ENCODE measurements at regions not wholly inside any gene's neighbourhood (a gene's known extent, or its start where the extent isn't known, plus 50 kb on each side); places are given as distances from the start of the nearest gene placed in this dataset.

DNA sequence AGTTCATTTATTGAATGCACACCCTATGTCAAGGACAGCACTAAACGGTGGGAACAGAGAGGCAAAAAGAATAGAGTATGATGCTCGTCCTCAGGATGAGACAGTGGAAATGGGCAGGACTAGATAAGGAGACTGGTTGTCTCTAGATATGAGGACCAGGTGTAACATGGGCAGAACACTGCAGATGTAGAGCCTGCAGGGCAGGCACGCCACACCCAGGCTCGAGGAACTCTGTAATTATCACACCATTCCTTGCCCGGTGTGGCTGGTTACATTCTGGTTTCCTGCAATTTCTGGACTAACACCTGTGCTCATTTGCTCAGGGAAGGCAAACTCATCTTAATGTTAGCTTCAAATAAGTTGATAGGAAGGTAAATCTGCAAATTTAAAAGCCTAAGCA lies 334.4 kb downstream of the DHX15 start:
- Mint-ChIP-seq H3K9me3 (peaks cover 0 to 7% (median 0%) of the 10 kb centered on the region in 6 donors), H3K27ac (no peak overlapping the region), H3K4me1 (no peaks in the 10 kb centered on the region), H3K36me3 (no peaks in the 10 kb centered on the region), H3K27me3 (ENCODE audit: low read depth in 3 of 3) (peaks cover 0 to 2% (median 2%) of the 10 kb centered on the region in 3 donors), H3K4me3 (no peak overlapping the region)
- DNase-seq = no peak

DNA sequence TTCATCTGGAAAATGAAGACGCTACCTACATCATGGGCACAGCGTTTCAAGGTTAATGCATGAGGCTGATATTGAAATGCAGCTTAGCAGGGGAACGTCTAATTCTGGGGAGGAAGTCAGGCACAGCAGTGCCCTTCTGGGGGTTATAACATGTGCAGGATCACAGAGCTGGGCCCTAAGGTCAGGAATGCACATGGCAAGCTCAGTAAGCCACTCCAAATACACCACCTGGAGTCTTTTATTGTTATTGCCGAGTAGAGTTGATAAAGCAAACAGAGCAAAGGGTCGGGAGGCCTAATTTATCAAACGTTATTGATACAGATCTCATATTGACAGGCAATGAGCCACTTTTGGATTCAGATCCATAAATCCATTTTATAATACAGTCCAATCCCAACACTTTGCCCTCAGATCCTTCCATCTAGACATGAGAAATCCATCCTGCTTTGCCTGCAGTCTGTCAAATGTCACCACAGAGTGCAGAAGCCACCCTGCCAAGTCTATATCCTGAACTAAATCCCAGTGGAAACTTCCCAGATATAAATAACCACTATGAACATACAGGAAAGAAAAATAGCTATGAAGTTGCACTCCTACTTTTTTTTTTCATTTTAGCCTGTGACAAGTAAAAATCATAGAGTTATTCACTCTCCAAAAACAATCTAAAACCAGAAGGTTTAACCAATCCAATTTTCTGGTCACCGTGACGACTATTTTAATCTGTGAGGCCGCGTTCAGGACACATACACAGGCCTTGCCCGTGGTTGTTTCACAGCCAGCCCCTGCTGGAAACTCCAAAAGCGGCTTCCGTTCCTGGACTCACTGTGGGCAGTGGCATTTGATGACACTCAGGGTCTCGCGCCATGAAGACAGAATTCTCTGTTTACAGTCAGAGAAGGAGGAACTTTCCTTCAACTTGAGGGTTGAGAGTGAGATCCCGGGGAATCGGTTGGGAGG lies 335.4 kb downstream of the DHX15 start:
- H3K36me3 Mint-ChIP-seq = no peaks in the 10 kb centered on the region
- no peak overlapping the region for H3K4me3 Mint-ChIP-seq
- peaks cover 0 to 2% (median 2%) of the 10 kb centered on the region in 3 donors for H3K27me3 Mint-ChIP-seq (ENCODE audit: low read depth in 3 of 3)
- H3K9me3 Mint-ChIP-seq = peaks cover 0 to 4% (median 0%) of the 10 kb centered on the region in 6 donors
- H3K4me1 Mint-ChIP-seq = no peaks in the 10 kb centered on the region
- H3K27ac Mint-ChIP-seq = no peak overlapping the region
- DNase-seq = no peak

- H3K9me3 Mint-ChIP-seq = peaks cover 0 to 5% (median under 1%) of the 10 kb centered on the region in 6 donors
Measured at GRCh38 chr4:24245491-24245820, 338.9 kb downstream of the DHX15 start.

DNA sequence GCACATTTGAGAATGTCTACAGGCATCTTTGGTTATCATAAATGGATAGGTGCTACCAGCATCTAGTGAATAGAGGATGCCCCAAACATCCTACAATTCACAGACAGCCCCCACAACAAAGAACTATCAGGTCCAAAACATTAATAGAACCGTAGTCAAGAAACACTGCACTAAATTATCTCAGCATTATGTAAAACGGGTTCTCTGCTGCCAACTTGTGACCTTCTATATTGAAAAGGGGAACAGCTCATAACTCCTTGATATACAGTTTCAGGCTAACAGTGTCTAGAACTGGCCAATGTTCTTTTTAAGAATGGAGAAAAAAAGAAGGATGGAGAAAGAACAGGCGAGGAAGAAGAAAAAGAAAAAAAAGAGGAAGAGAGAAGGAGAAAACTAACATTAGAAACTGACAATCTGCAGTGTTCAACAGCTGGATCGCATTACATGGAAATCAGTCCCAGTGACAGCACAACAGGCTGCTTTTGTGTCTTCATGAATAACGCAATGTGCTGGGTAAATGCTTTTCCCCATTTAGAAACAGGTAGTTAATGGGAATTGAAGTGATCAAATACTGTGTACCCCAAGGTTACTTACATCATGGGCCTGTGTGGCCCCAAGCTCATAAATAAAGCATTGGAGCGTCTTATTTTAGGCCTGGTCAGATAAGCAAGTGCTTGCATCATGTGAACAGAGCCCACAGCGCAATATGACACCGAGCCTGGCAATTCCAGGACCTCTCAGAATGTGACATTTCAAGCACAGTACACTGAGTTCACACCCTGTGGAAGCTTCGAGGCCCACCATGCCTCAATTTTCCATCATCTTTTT lies 339.5 kb downstream of the DHX15 start:
- Mint-ChIP-seq H3K9me3 (peaks cover 0 to 5% (median under 1%) of the 10 kb centered on the region in 6 donors), H3K4me3 (no peak overlapping the region), H3K27ac (no peak overlapping the region), H3K4me1 (no peaks in the 10 kb centered on the region), H3K27me3 (ENCODE audit: low read depth in 3 of 3) (peaks cover 0 to 2% (median 0%) of the 10 kb centered on the region in 3 donors), H3K36me3 (no peaks in the 10 kb centered on the region)
- no peak for DNase-seq

More at GRCh38 chr4:24245491-24245820, 338.9 kb downstream of the DHX15 start:
- Mint-ChIP-seq H3K27me3 (ENCODE audit: low read depth in 3 of 3) (peaks cover 0 to 2% (median 0%) of the 10 kb centered on the region in 3 donors), H3K36me3 (no peaks in the 10 kb centered on the region), H3K4me1 (no peaks in the 10 kb centered on the region), H3K27ac (no peak overlapping the region), H3K4me3 (no peak overlapping the region)
- no peak for DNase-seq

- H3K4me1 Mint-ChIP-seq = no peaks in the 10 kb centered on the region
- no peak overlapping the region for H3K27ac Mint-ChIP-seq
- H3K36me3 Mint-ChIP-seq = no peaks in the 10 kb centered on the region
- DNase-seq = no peak
- H3K4me3 Mint-ChIP-seq = no peak overlapping the region
- peaks cover 0 to 2% (median 0%) of the 10 kb centered on the region in 3 donors for H3K27me3 Mint-ChIP-seq (ENCODE audit: low read depth in 3 of 3)
- peaks cover 0 to 5% (median under 1%) of the 10 kb centered on the region in 6 donors for H3K9me3 Mint-ChIP-seq
Measured at GRCh38 chr4:24243641-24244040, 340.7 kb downstream of the DHX15 start.

- H3K4me1 Mint-ChIP-seq = no peaks in the 10 kb centered on the region
- H3K36me3 Mint-ChIP-seq = no peaks in the 10 kb centered on the region
- H3K9me3 Mint-ChIP-seq = peaks cover 0 to 7% (median under 1%) of the 10 kb centered on the region in 6 donors
- no peak overlapping the region for H3K4me3 Mint-ChIP-seq
- peaks cover 0 to 2% (median 0%) of the 10 kb centered on the region in 3 donors for H3K27me3 Mint-ChIP-seq (ENCODE audit: low read depth in 3 of 3)
- H3K27ac Mint-ChIP-seq = no peak overlapping the region
- no peak for DNase-seq
Measured at GRCh38 chr4:24241511-24241910, 342.8 kb downstream of the DHX15 start.

DNA sequence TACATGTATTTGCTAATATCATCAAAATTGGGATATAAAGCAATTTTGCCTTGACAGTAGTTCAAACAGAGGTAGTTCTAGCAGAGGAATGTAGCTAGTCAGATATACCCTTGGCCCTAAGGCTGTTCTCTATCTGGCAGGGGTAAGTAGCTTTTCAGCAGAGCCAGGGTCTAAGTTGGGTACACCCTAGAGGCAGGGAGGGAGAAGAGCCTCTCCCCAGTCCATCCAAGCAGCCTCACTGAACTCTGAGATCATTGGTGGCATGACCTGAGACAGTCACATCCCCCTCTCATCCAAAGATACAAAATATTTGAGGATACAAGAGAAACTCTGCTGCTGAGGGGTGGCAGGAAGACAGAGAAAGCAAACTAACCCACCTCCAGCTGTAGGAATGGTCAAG lies 343.7 kb downstream of the DHX15 start:
- Mint-ChIP-seq H3K27ac (no peak overlapping the region), H3K27me3 (ENCODE audit: low read depth in 3 of 3) (peaks cover 0 to 2% (median 0%) of the 10 kb centered on the region in 3 donors), H3K4me1 (no peaks in the 10 kb centered on the region), H3K9me3 (peaks cover 0 to 7% (median under 1%) of the 10 kb centered on the region in 6 donors), H3K36me3 (no peaks in the 10 kb centered on the region), H3K4me3 (no peak overlapping the region)
- DNase-seq = no peak

- Mint-ChIP-seq H3K27me3 (ENCODE audit: low read depth in 3 of 3) (peaks cover 0 to 3% (median 2%) of the 10 kb centered on the region in 3 donors), H3K9me3 (peaks cover 0 to 6% (median under 1%) of the 10 kb centered on the region in 6 donors), H3K4me1 (no peaks in the 10 kb centered on the region), H3K27ac (no peak overlapping the region), H3K4me3 (no peak overlapping the region), H3K36me3 (no peaks in the 10 kb centered on the region)
- no peak for DNase-seq
Measured at GRCh38 chr4:24237709-24238108, 346.6 kb downstream of the DHX15 start.

DNA sequence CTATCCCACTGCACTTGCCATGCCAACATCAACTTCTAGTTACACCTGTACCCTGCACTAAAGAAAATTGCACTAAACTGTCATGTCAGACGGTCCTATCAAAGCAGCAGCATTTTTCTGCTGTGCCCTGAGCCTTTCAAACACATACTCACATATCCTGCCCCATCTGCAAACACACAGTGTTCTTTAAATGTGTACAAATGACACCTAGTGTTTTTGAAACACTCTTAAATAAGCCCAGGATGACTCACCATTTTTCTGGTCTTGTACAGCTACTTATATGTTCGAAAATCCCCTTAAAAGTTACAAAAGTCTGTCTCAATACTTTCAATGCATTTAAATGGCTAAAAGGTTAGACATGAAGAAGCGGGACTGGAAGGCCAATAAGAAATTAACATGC lies 346.7 kb upstream of the PPARGC1A start:
- DNase-seq = no peak
- peaks cover 0 to 4% (median 0%) of the 10 kb centered on the region in 6 donors for H3K9me3 Mint-ChIP-seq
- no peak overlapping the region for H3K27ac Mint-ChIP-seq
- H3K4me3 Mint-ChIP-seq = no peak overlapping the region
- peaks cover 0 to 3% (median 2%) of the 10 kb centered on the region in 3 donors for H3K27me3 Mint-ChIP-seq (ENCODE audit: low read depth in 3 of 3)
- H3K36me3 Mint-ChIP-seq = no peaks in the 10 kb centered on the region
- H3K4me1 Mint-ChIP-seq = no peaks in the 10 kb centered on the region

DNA sequence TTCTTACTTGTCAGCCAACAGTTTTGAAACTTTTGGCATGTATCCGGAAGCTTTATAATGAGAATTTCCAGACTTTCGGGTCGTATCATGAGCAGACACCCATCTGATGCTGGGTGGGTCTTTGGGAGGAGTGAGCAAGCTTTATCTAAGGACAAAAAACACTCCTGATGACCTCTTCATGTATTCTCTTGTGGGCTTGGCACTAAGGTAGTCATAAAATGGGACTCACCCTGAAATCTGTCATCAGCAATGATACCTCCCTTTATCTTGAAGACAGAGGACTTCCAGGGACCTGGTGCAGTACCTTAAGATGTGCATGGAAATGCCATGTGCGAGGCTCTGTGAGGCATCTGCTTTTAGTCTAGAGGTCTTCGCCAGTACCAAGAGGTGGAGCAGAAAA lies 346.3 kb upstream of the PPARGC1A start:
- H3K9me3 Mint-ChIP-seq = peaks cover 0 to 4% (median 0%) of the 10 kb centered on the region in 6 donors
- no peaks in the 10 kb centered on the region for H3K4me1 Mint-ChIP-seq
- H3K4me3 Mint-ChIP-seq = no peak overlapping the region
- no peak for DNase-seq
- H3K27me3 Mint-ChIP-seq (ENCODE audit: low read depth in 3 of 3) = peaks cover 0 to 3% (median 2%) of the 10 kb centered on the region in 3 donors
- H3K27ac Mint-ChIP-seq = no peak overlapping the region
- no peaks in the 10 kb centered on the region for H3K36me3 Mint-ChIP-seq

GRCh38 chr4:24235618-24236017 lies 345.8 kb upstream of the PPARGC1A start:
- no peaks in the 10 kb centered on the region for H3K4me1 Mint-ChIP-seq
- no peak for DNase-seq
- no peaks in the 10 kb centered on the region for H3K36me3 Mint-ChIP-seq
- H3K4me3 Mint-ChIP-seq = no peak overlapping the region
- no peak overlapping the region for H3K27ac Mint-ChIP-seq
- H3K27me3 Mint-ChIP-seq (ENCODE audit: low read depth in 3 of 3) = peaks cover 0 to 3% (median 1%) of the 10 kb centered on the region in 3 donors
- peaks cover 0 to 5% (median under 1%) of the 10 kb centered on the region in 6 donors for H3K9me3 Mint-ChIP-seq

DNA sequence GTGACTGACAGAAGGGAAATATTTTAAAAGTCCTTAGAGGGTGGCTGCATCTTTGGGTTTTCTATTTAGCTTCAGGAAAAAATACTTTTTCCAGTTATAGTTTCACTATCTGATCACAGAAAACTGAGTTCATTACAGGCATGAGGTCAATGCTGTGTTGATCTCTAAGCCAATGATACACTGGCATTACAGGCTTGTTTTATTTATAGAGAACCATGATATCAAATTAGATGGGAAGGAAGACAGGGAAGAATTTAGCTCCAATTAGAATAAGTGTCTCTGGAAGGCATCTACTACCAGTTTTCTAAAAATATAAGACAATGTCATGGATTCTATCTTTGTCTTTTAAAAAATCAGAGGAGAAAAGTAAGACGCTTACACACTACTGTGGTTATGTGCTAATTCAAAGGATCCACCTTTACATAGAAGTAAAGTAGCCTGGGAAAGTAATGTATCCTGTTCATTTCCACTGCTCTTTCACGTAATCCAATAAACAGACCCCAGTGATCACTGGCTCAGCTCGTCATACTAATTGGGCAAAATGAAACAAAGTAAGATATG lies 344.5 kb upstream of the PPARGC1A start:
- no peak for DNase-seq
- Mint-ChIP-seq H3K9me3 (peaks cover 0 to 15% (median 3%) of the 10 kb centered on the region in 6 donors), H3K4me3 (no peak overlapping the region), H3K27ac (no peak overlapping the region), H3K36me3 (no peaks in the 10 kb centered on the region), H3K27me3 (ENCODE audit: low read depth in 3 of 3) (peaks cover 0 to 3% (median 0%) of the 10 kb centered on the region in 3 donors), H3K4me1 (no peaks in the 10 kb centered on the region)

- Mint-ChIP-seq H3K4me1 (no peaks in the 10 kb centered on the region), H3K9me3 (peaks cover 3 to 21% (median 5%) of the 10 kb centered on the region in 6 donors), H3K27ac (no peak overlapping the region), H3K4me3 (no peak overlapping the region), H3K27me3 (ENCODE audit: low read depth in 3 of 3) (peaks cover 0 to 3% (median 0%) of the 10 kb centered on the region in 3 donors), H3K36me3 (no peaks in the 10 kb centered on the region)
- DNase-seq = no peak
Measured at GRCh38 chr4:24230955-24231354, 341.1 kb upstream of the PPARGC1A start.
